Activated T-helper 1 cell treated with anti-CD3 and anti-CD28 coated beads, Interleukin-12 subunit alpha, Interleukin-12 subunit beta, Interleukin-2, Interleukin-4 antibody, amounts not matched to agents 30 ng/mL and 10 ng/mL and 1 ng/mL, durations not matched to agents 14 hours and 24 hours and 36 hours (primary cell): ENCODE measurements at regions not wholly inside any gene's neighbourhood (a gene's known extent, or its start where the extent isn't known, plus 50 kb on each side); places are given as distances from the start of the nearest gene placed in this dataset.

Experiments used
- DNase-seq: peaks from one replicate; pipeline ENCODE4 v3.0.0; 2021; ENCODE audit warnings: low spot score
- H3K27ac Mint-ChIP-seq: one replicate; pipeline ENCODE4 v1.8.0; 2021; ENCODE audit warnings: mild to moderate bottlenecking, mixed read lengths
- H3K27me3 Mint-ChIP-seq: one replicate; pipeline ENCODE4 v1.8.0; 2022; ENCODE audit warnings: mild to moderate bottlenecking, moderate library complexity, mixed read lengths; ENCODE audit not compliant: insufficient read depth
- H3K36me3 Mint-ChIP-seq: one replicate; pipeline ENCODE4 v1.8.0; 2021; ENCODE audit warnings: low read depth, mixed read lengths
- H3K4me1 Mint-ChIP-seq: one replicate; pipeline ENCODE4 v1.8.0; 2021; ENCODE audit warnings: low read depth, mixed read lengths
- H3K4me3 Mint-ChIP-seq: one replicate; pipeline ENCODE4 v1.8.0; 2021; ENCODE audit warnings: mild to moderate bottlenecking, moderate library complexity, mixed read lengths
- H3K9me3 Mint-ChIP-seq: one replicate; pipeline ENCODE4 v1.8.0; 2021; ENCODE audit warnings: mixed read lengths
- intact Hi-C: fragments of 100-400 bp; cut with micrococcal nuclease; formaldehyde crosslinking; loops from one replicate; pipeline ENCODE4 v1.15.1; 2024

GRCh38 chr10:109432281-109432680 is 491.0 kb downstream of the XPNPEP1 start:
- H3K4me3 Mint-ChIP-seq: no peak overlapping the region
- no peaks in the 10 kb centered on the region for H3K27me3 Mint-ChIP-seq
- intact Hi-C loops: no loop called here
- H3K27ac Mint-ChIP-seq: no peak overlapping the region
- no peak for DNase-seq
- no peaks in the 10 kb centered on the region for H3K4me1 Mint-ChIP-seq
- H3K9me3 Mint-ChIP-seq: no peaks in the 10 kb centered on the region
- H3K36me3 Mint-ChIP-seq: no peaks in the 10 kb centered on the region

GRCh38 chr10:109430799-109431198 is 492.5 kb downstream of the XPNPEP1 start:
- no peak overlapping the region for H3K27ac Mint-ChIP-seq
- intact Hi-C loops: no loop called here
- no peaks in the 10 kb centered on the region for H3K4me1 Mint-ChIP-seq
- DNase-seq: no peak
- no peaks in the 10 kb centered on the region for H3K27me3 Mint-ChIP-seq
- H3K9me3 Mint-ChIP-seq: no peaks in the 10 kb centered on the region
- no peak overlapping the region for H3K4me3 Mint-ChIP-seq
- H3K36me3 Mint-ChIP-seq: no peaks in the 10 kb centered on the region

GRCh38 chr10:109430043-109430760 is 493.1 kb downstream of the XPNPEP1 start:
- H3K4me3 Mint-ChIP-seq: no peak overlapping the region
- no peaks in the 10 kb centered on the region for H3K9me3 Mint-ChIP-seq
- H3K27me3 Mint-ChIP-seq: no peaks in the 10 kb centered on the region
- intact Hi-C loops: no loop called here
- H3K27ac Mint-ChIP-seq: no peak overlapping the region
- H3K4me1 Mint-ChIP-seq: no peaks in the 10 kb centered on the region
- no peaks in the 10 kb centered on the region for H3K36me3 Mint-ChIP-seq
- no peak for DNase-seq

GRCh38 chr10:109428775-109429491 is 494.4 kb downstream of the XPNPEP1 start:
- no peaks in the 10 kb centered on the region for H3K9me3 Mint-ChIP-seq
- no peak overlapping the region for H3K4me3 Mint-ChIP-seq
- no peaks in the 10 kb centered on the region for H3K27me3 Mint-ChIP-seq
- intact Hi-C loops: no loop called here
- no peak overlapping the region for H3K27ac Mint-ChIP-seq
- no peaks in the 10 kb centered on the region for H3K36me3 Mint-ChIP-seq
- H3K4me1 Mint-ChIP-seq: no peaks in the 10 kb centered on the region
- DNase-seq: no peak

GRCh38 chr10:109427411-109427810 is 495.9 kb downstream of the XPNPEP1 start:
- no peak for DNase-seq
- no peaks in the 10 kb centered on the region for H3K27me3 Mint-ChIP-seq
- intact Hi-C loops: no loop called here
- H3K9me3 Mint-ChIP-seq: no peaks in the 10 kb centered on the region
- H3K27ac Mint-ChIP-seq: no peak overlapping the region
- no peaks in the 10 kb centered on the region for H3K36me3 Mint-ChIP-seq
- H3K4me1 Mint-ChIP-seq: no peaks in the 10 kb centered on the region
- no peak overlapping the region for H3K4me3 Mint-ChIP-seq

GRCh38 chr10:109426987-109427386 is 496.3 kb downstream of the XPNPEP1 start:
- no peak overlapping the region for H3K27ac Mint-ChIP-seq
- DNase-seq: no peak
- intact Hi-C loops: no loop called here
- H3K4me1 Mint-ChIP-seq: no peaks in the 10 kb centered on the region
- H3K4me3 Mint-ChIP-seq: no peak overlapping the region
- no peaks in the 10 kb centered on the region for H3K9me3 Mint-ChIP-seq
- H3K27me3 Mint-ChIP-seq: no peaks in the 10 kb centered on the region
- no peaks in the 10 kb centered on the region for H3K36me3 Mint-ChIP-seq

- no peak overlapping the region for H3K27ac Mint-ChIP-seq
- no peaks in the 10 kb centered on the region for H3K27me3 Mint-ChIP-seq
- no peaks in the 10 kb centered on the region for H3K9me3 Mint-ChIP-seq
- H3K4me3 Mint-ChIP-seq: no peak overlapping the region
- intact Hi-C loops: no loop called here
- DNase-seq: no peak
- no peaks in the 10 kb centered on the region for H3K36me3 Mint-ChIP-seq
- no peaks in the 10 kb centered on the region for H3K4me1 Mint-ChIP-seq
Observed at GRCh38 chr10:109418795-109419194, 504.5 kb downstream of the XPNPEP1 start.

- intact Hi-C loops: no loop called here
- DNase-seq: no peak
- no peak overlapping the region for H3K4me3 Mint-ChIP-seq
- H3K27me3 Mint-ChIP-seq: no peaks in the 10 kb centered on the region
- no peak overlapping the region for H3K27ac Mint-ChIP-seq
- no peaks in the 10 kb centered on the region for H3K4me1 Mint-ChIP-seq
- H3K36me3 Mint-ChIP-seq: no peaks in the 10 kb centered on the region
- no peaks in the 10 kb centered on the region for H3K9me3 Mint-ChIP-seq
Observed at GRCh38 chr10:109417803-109418202, 505.5 kb downstream of the XPNPEP1 start.

- H3K27ac Mint-ChIP-seq: no peak overlapping the region
- H3K4me3 Mint-ChIP-seq: no peak overlapping the region
- H3K4me1 Mint-ChIP-seq: no peaks in the 10 kb centered on the region
- H3K27me3 Mint-ChIP-seq: no peaks in the 10 kb centered on the region
- no peaks in the 10 kb centered on the region for H3K36me3 Mint-ChIP-seq
- DNase-seq: no peak
- H3K9me3 Mint-ChIP-seq: no peaks in the 10 kb centered on the region
- intact Hi-C loops: no loop called here
Observed at GRCh38 chr10:109412353-109412752, 511.0 kb downstream of the XPNPEP1 start.

GRCh38 chr10:109411917-109412316 is 511.4 kb downstream of the XPNPEP1 start:
- no peak for DNase-seq
- intact Hi-C loops: no loop called here
- H3K9me3 Mint-ChIP-seq: no peaks in the 10 kb centered on the region
- no peaks in the 10 kb centered on the region for H3K4me1 Mint-ChIP-seq
- H3K27ac Mint-ChIP-seq: no peak overlapping the region
- H3K36me3 Mint-ChIP-seq: no peaks in the 10 kb centered on the region
- no peak overlapping the region for H3K4me3 Mint-ChIP-seq
- no peaks in the 10 kb centered on the region for H3K27me3 Mint-ChIP-seq

GRCh38 chr10:109405338-109405737 is 518.0 kb downstream of the XPNPEP1 start:
- no peak for DNase-seq
- no peaks in the 10 kb centered on the region for H3K9me3 Mint-ChIP-seq
- H3K27ac Mint-ChIP-seq: no peak overlapping the region
- H3K4me3 Mint-ChIP-seq: no peak overlapping the region
- no peaks in the 10 kb centered on the region for H3K4me1 Mint-ChIP-seq
- H3K36me3 Mint-ChIP-seq: no peaks in the 10 kb centered on the region
- no peaks in the 10 kb centered on the region for H3K27me3 Mint-ChIP-seq
- intact Hi-C loops: no loop called here

GRCh38 chr10:109403551-109403950 is 519.8 kb downstream of the XPNPEP1 start:
- no peak for DNase-seq
- Mint-ChIP-seq H3K4me1 (no peaks in the 10 kb centered on the region), H3K27ac (no peak overlapping the region), H3K36me3 (no peaks in the 10 kb centered on the region), H3K9me3 (no peaks in the 10 kb centered on the region), H3K27me3 (no peaks in the 10 kb centered on the region), H3K4me3 (no peak overlapping the region)
- intact Hi-C loops: no loop called here

GRCh38 chr10:109393425-109393824 is 529.9 kb downstream of the XPNPEP1 start:
- no peaks in the 10 kb centered on the region for H3K36me3 Mint-ChIP-seq
- H3K27ac Mint-ChIP-seq: no peak overlapping the region
- intact Hi-C loops: no loop called here
- no peak for DNase-seq
- no peaks in the 10 kb centered on the region for H3K9me3 Mint-ChIP-seq
- no peaks in the 10 kb centered on the region for H3K4me1 Mint-ChIP-seq
- no peaks in the 10 kb centered on the region for H3K27me3 Mint-ChIP-seq
- no peak overlapping the region for H3K4me3 Mint-ChIP-seq
